ENCODE measurements at regions not wholly inside any gene's neighbourhood (a gene's known extent, or its start where the extent isn't known, plus 50 kb on each side); places are given as distances from the start of the nearest gene placed in this dataset.

- DNase-seq (ENCODE audit: low read depth), result no peak
Measured at GRCh38 chr12:111157486-111157885, 211.4 kb downstream of the PHETA1 start.

- no peak for DNase-seq (ENCODE audit: low read depth)
Measured at GRCh38 chr12:111156304-111156703, 212.6 kb downstream of the PHETA1 start.

- peak; percentile 23 for DNase-seq (ENCODE audit: low read depth)
Measured at GRCh38 chr12:111155521-111155920, 213.4 kb downstream of the PHETA1 start.

- no peak for DNase-seq (ENCODE audit: low read depth)
Measured at GRCh38 chr12:111155020-111155419, 213.9 kb downstream of the PHETA1 start.

GRCh38 chr12:111154147-111154834 is 214.6 kb downstream of the PHETA1 start:
- no peak for DNase-seq (ENCODE audit: low read depth)

GRCh38 chr12:111152561-111152960 is 216.3 kb downstream of the PHETA1 start:
- DNase-seq (ENCODE audit: low read depth), result no peak

GRCh38 chr12:111150921-111151840 is 217.7 kb downstream of the PHETA1 start:
- DNase-seq (ENCODE audit: low read depth), result no peak

- DNase-seq (ENCODE audit: low read depth), result no peak
Measured at GRCh38 chr12:111150360-111150759, 218.5 kb downstream of the PHETA1 start.

GRCh38 chr12:111149299-111149698 is 219.6 kb downstream of the PHETA1 start:
- no peak for DNase-seq (ENCODE audit: low read depth)

- DNase-seq (ENCODE audit: low read depth), result no peak
Measured at GRCh38 chr12:111148005-111148404, 220.9 kb downstream of the PHETA1 start.

- no peak for DNase-seq (ENCODE audit: low read depth)
Measured at GRCh38 chr12:111143271-111143670, 222.9 kb upstream of the MYL2 start.

GRCh38 chr12:111141205-111141604 is 220.8 kb upstream of the MYL2 start:
- DNase-seq (ENCODE audit: low read depth), result no peak

GRCh38 chr12:111138016-111138415 is 217.6 kb upstream of the MYL2 start:
- no peak for DNase-seq (ENCODE audit: low read depth)

GRCh38 chr12:111135293-111135832 is 215.0 kb upstream of the MYL2 start:
- no peak for DNase-seq (ENCODE audit: low read depth)

GRCh38 chr12:111130336-111130735 is 210.0 kb upstream of the MYL2 start:
- no peak for DNase-seq (ENCODE audit: low read depth)

GRCh38 chr12:111129149-111129767 is 208.9 kb upstream of the MYL2 start:
- no peak for DNase-seq (ENCODE audit: low read depth)

- no peak for DNase-seq (ENCODE audit: low read depth)
Measured at GRCh38 chr12:111126331-111126730, 206.0 kb upstream of the MYL2 start.

- no peak for DNase-seq (ENCODE audit: low read depth)
Measured at GRCh38 chr12:111124183-111124582, 203.8 kb upstream of the MYL2 start.

GRCh38 chr12:111123390-111123789 is 203.0 kb upstream of the MYL2 start:
- no peak for DNase-seq (ENCODE audit: low read depth)

GRCh38 chr12:111122458-111122878 is 202.1 kb upstream of the MYL2 start:
- no peak for DNase-seq (ENCODE audit: low read depth)

GRCh38 chr12:111121840-111122239 is 201.5 kb upstream of the MYL2 start:
- DNase-seq (ENCODE audit: low read depth), result no peak

- no peak for DNase-seq (ENCODE audit: low read depth)
Measured at GRCh38 chr12:111120578-111120977, 200.2 kb upstream of the MYL2 start.
